A549 (cell line): ENCODE measurements at regions not wholly inside any gene's neighbourhood (a gene's known extent, or its start where the extent isn't known, plus 50 kb on each side); places are given as distances from the start of the nearest gene placed in this dataset.

Experiments used
- ATAC-seq, 2 experiments: fragments of 200-7000 bp in 1 of 2; fragments of >200 bp in 1 of 2; cut with Nextera tagmentation in 1 of 2; cut with Tn5 transposase in 1 of 2; 3 replicates each; pipeline versions ENCODE4 v1.8.0 to v1.9.1; 2018 to 2020; ENCODE audit warnings: mild to moderate bottlenecking in 1 of 2, moderate library complexity in 1 of 2
- CTCF ChIA-PET: fragments of 300-600 bp; sonication (Branson Sonifier 250); formaldehyde crosslinking; extraction: SDS; loops from one replicate; lab custom pipeline; 2021; ENCODE audit warnings: antibody characterized with exemption, inconsistent platforms; lab: Yijun Ruan, JAX
- POLR2A ChIA-PET: fragments of 350-600 bp; formaldehyde crosslinking; extraction: SDS; loops from one replicate; lab custom pipeline; 2021; ENCODE audit warnings: antibody characterized with exemption, inconsistent platforms; lab: Yijun Ruan, JAX
- DNase-seq, 2 experiments: peaks; one replicate each; pipeline versions ENCODE4 v3.0.0 to v3.0.0-alpha.2; 2011 to 2016; ENCODE audit warnings: low read depth in 1 of 2, low spot score in 1 of 2
- FAIRE-seq: peaks from 2 replicates; lab custom pipeline; 2011; peaks lifted over from hg19 to GRCh38; lab: Jason Lieb, UNC
- H3K27ac ChIP-seq, 2 experiments: fragments of >200 bp; sonication (Bioruptor Twin); formaldehyde crosslinking; 3 replicates each; pipeline ENCODE4 v1.5.1; 2016 to 2017
- H3K4me1 ChIP-seq: fragments of >200 bp; sonication (Bioruptor Twin); formaldehyde crosslinking; 3 replicates; pipeline ENCODE4 v1.6.1; 2016
- H3K4me2 ChIP-seq: fragments of >200 bp; sonication (Bioruptor Twin); formaldehyde crosslinking; 3 replicates; pipeline ENCODE4 v1.6.1; 2016
- H3K4me3 ChIP-seq: fragments of >200 bp; sonication (Bioruptor Twin); formaldehyde crosslinking; 3 replicates; pipeline ENCODE4 v1.5.1; 2016
- H3K9me3 ChIP-seq: fragments of >200 bp; sonication (Bioruptor Twin); formaldehyde crosslinking; 3 replicates; pipeline ENCODE4 v1.6.1; 2016
- BHLHE40 ChIP-seq: IDR thresholded peaks from 2 replicates; pipeline ENCODE4 v1.6.1; 2012; ENCODE audit warnings: low read depth, low read length, inconsistent platforms
- CBX2 ChIP-seq: fragments of 200-600 bp; sonication (generic); IDR thresholded peaks from 2 replicates; pipeline ENCODE4 v1.6.1; 2016; ENCODE audit warnings: low read depth, mild to moderate bottlenecking, borderline replicate concordance
- ELK1 ChIP-seq: fragments of 150-350 bp; IDR thresholded peaks from 2 replicates; pipeline ENCODE4 v1.6.1; 2014; ENCODE audit warnings: low read depth, mild to moderate bottlenecking, low read length
- ESRRA ChIP-seq: fragments of 150-350 bp; IDR thresholded peaks from 2 replicates; pipeline ENCODE4 v1.6.1; 2014; ENCODE audit warnings: mild to moderate bottlenecking, low read length, borderline replicate concordance
- FOXS1 ChIP-seq: fragments of 250-450 bp; sonication (Bioruptor Pico); IDR thresholded peaks from 2 replicates; pipeline ENCODE4 v1.5.0; 2020; ENCODE audit warnings: mild to moderate bottlenecking, moderate library complexity
- HEYL ChIP-seq: fragments of 250-450 bp; sonication (Bioruptor Pico); IDR thresholded peaks from 2 replicates; pipeline ENCODE4 v1.8.0; 2021; ENCODE audit warnings: mild to moderate bottlenecking, moderate library complexity
- HOXB5 ChIP-seq: fragments of 250-450 bp; sonication (Bioruptor Pico); IDR thresholded peaks from 2 replicates; pipeline ENCODE4 v1.5.0; 2020; ENCODE audit warnings: mild to moderate bottlenecking, moderate library complexity
- KDM1A ChIP-seq: fragments of 200-600 bp; sonication (generic); IDR thresholded peaks from 2 replicates; pipeline ENCODE4 v1.6.1; 2016; ENCODE audit warnings: low read depth, mild to moderate bottlenecking
- MAZ ChIP-seq: fragments of 150-350 bp; IDR thresholded peaks from 2 replicates; pipeline ENCODE4 v1.6.1; 2014; ENCODE audit warnings: antibody characterized with exemption, low read depth, low read length, borderline replicate concordance
- NR3C1 ChIP-seq: fragments of >200 bp; sonication (Bioruptor Twin); formaldehyde crosslinking; IDR thresholded peaks from 3 replicates; pipeline ENCODE4 v1.6.1; 2017
- POLR2AphosphoS2 ChIP-seq: conservative IDR thresholded peaks from 2 replicates; pipeline ENCODE4 v1.6.1; 2012; ENCODE audit warnings: low read length, improper control_type of control experiment, inconsistent platforms
- RFX5 ChIP-seq: fragments of 450-650 bp; IDR thresholded peaks from 2 replicates; pipeline ENCODE4 v1.7.1; 2014; ENCODE audit warnings: antibody characterized with exemption, mild to moderate bottlenecking, moderate library complexity
- SMC3 ChIP-seq: fragments of >200 bp; sonication (Bioruptor Twin); formaldehyde crosslinking; IDR thresholded peaks from 3 replicates; pipeline ENCODE4 v1.6.1; 2018; ENCODE audit warnings: inconsistent platforms
- ZC3H11A ChIP-seq: fragments of 450-650 bp; IDR thresholded peaks from 2 replicates; pipeline ENCODE4 v1.6.1; 2014; ENCODE audit warnings: antibody characterized with exemption, mild to moderate bottlenecking
- ZFP36 ChIP-seq: fragments of 450-650 bp; IDR thresholded peaks from 2 replicates; pipeline ENCODE4 v1.6.1; 2014; ENCODE audit warnings: borderline replicate concordance; ENCODE audit not compliant: partially characterized antibody
- ZNF302 ChIP-seq: fragments of 250-450 bp; sonication (Bioruptor Pico); IDR thresholded peaks from 2 replicates; pipeline ENCODE4 v1.9.0; 2021; ENCODE audit warnings: inconsistent platforms, mild to moderate bottlenecking, moderate library complexity
- WGBS: methylation state at CpG from one replicate; pipeline ENCODE4 v1.1.6; 2017; ENCODE audit errors: missing lambda C conversion rate; 5-methylcytosine and 5-hydroxymethylcytosine counted together

- ATAC-seq (peak in 1 of 2 experiments; percentile 32; a peak in 4 of 6 replicates), DNase-seq (no peak), FAIRE-seq (no peak)
- H3K9me3 ChIP-seq, result no peaks in the 10 kb centered on the region
- ChIA-PET CTCF (no interaction called here), POLR2A (no interaction called here)
- no peak overlapping the region for H3K4me3 ChIP-seq
- peaks cover 57% of the 10 kb centered on the region for H3K4me1 ChIP-seq
- peak overlapping the region; percentile 38 for H3K4me2 ChIP-seq
- TF ChIP-seq ZNF302 (no peak), ZFP36 (peak; percentile 77), MAZ (no peak), HEYL (CRISPR knock-in tag) (no peak)
- H3K27ac ChIP-seq, result peak overlapping the region; percentile 56 to 78
- 62% methylated on average over 11 of the region's 11 CpGs for WGBS
These were observed 59.1 kb downstream of the CEBPB start for GRCh38 chr20:50249447-50250388.

GRCh38 chr20:50250679-50251382, 60.2 kb downstream of the CEBPB start:
- no peak for ATAC-seq
- CTCF ChIA-PET, result no interaction called here
- 91% methylated on average over 12 of the region's 15 CpGs for WGBS
- Histone ChIP-seq H3K27ac (peak overlapping the region in 1 of 2 experiments; percentile 78; a peak in 3 of 6 replicates), H3K4me2 (no peak overlapping the region), H3K4me3 (no peak overlapping the region), H3K4me1 (peaks cover 48% of the 10 kb centered on the region), H3K9me3 (no peaks in the 10 kb centered on the region)
- POLR2A ChIA-PET, result no interaction called here
- no peak for FAIRE-seq
- DNase-seq, result no peak
- TF ChIP-seq BHLHE40 (no peak), KDM1A (peak; percentile 78; the same call in 1 of the 2 replicates)

GRCh38 chr20:50251383-50251748, 60.7 kb downstream of the CEBPB start:
- Histone ChIP-seq H3K9me3 (no peaks in the 10 kb centered on the region), H3K4me1 (peaks cover 44% of the 10 kb centered on the region), H3K27ac (peak overlapping the region in 1 of 2 experiments; percentile 78; a peak in 3 of 6 replicates), H3K4me2 (no peak overlapping the region), H3K4me3 (no peak overlapping the region)
- TF ChIP-seq MAZ (no peak), ESRRA (no peak), KDM1A (no peak), POLR2AphosphoS2 (no peak), RFX5 (no peak), ZC3H11A (no peak), HEYL (CRISPR knock-in tag) (no peak), FOXS1 (CRISPR knock-in tag) (no peak), HOXB5 (no peak), SMC3 (no peak), NR3C1 (no peak)
- no peak for ATAC-seq
- POLR2A ChIA-PET, result no interaction called here
- no peak for DNase-seq
- WGBS, result 88% methylated on average over 11 of the region's 11 CpGs
- CTCF ChIA-PET, result no interaction called here
- no peak for FAIRE-seq

GRCh38 chr20:50251992-50252511, 61.4 kb downstream of the CEBPB start:
- Histone ChIP-seq H3K4me2 (peak overlapping the region; percentile 3; the same call in 1 of the 3 replicates), H3K4me1 (peaks cover 37% of the 10 kb centered on the region), H3K4me3 (no peak overlapping the region), H3K27ac (peak overlapping the region; percentile 2 to 78; a peak in 3 of 6 replicates), H3K9me3 (no peaks in the 10 kb centered on the region)
- DNase-seq (no peak), FAIRE-seq (no peak), ATAC-seq (peak in 1 of 2 experiments; percentile 39; a peak in 3 of 6 replicates)
- 45% methylated on average over 7 of the region's 7 CpGs for WGBS
- TF ChIP-seq CBX2 (no peak), BHLHE40 (no peak), ELK1 (no peak)
- ChIA-PET CTCF (interaction anchor here (0.7 kb wide), 1 partner anchor 11 kb away, joined by 3 read pairs; no protein-coding TSS in a partner anchor), POLR2A (no interaction called here)
